Astrocyte of the cerebellum (primary cell): ENCODE measurements at regions not wholly inside any gene's neighbourhood (a gene's known extent, or its start where the extent isn't known, plus 50 kb on each side); places are given as distances from the start of the nearest gene placed in this dataset.

ENCODE experiments used
- DNase-seq: peaks from one replicate; pipeline ENCODE4 v3.0.0-alpha.2; 2011; ENCODE audit warnings: low read depth
- H3K4me3 ChIP-seq: 2 replicates; pipeline ENCODE4 v1.5.1; 2011; ENCODE audit warnings: mild to moderate bottlenecking, low read depth, low read length, moderate library complexity
- in situ Hi-C: cut with HindIII; loops from 2 replicates; pipeline ENCODE4 v1.10.0; 2017; ENCODE audit warnings: low sequenced_read_pairs
- TF ChIP-seq, protein P1 (sequence below): IDR thresholded peaks from 2 replicates; pipeline ENCODE4 v1.5.1; 2012; ENCODE audit warnings: low read length, low read depth, moderate library complexity, mild to moderate bottlenecking; ENCODE audit errors: missing control alignments

DNA sequence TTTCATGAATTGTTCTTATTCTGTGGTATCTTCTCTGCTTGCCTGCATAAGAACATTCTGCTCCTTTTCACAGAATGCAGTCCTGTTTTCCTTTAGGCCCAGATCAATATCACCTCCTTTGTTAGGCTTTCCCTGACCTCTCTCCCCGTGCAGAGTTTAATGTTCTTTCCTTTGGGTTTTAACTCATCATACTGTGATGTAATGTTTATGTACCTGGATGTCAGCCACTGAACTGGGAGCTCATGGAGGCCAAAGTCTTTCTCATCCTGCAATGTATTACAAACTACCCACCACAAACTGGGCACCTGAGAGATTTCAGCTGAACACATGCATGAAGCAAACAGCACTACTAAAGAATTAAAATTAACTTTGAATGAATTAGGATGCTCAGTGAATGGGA, 192.8 kb upstream of the RORA start:
- in situ Hi-C loops = no loop called here
- TF ChIP-seq, protein P1, sequence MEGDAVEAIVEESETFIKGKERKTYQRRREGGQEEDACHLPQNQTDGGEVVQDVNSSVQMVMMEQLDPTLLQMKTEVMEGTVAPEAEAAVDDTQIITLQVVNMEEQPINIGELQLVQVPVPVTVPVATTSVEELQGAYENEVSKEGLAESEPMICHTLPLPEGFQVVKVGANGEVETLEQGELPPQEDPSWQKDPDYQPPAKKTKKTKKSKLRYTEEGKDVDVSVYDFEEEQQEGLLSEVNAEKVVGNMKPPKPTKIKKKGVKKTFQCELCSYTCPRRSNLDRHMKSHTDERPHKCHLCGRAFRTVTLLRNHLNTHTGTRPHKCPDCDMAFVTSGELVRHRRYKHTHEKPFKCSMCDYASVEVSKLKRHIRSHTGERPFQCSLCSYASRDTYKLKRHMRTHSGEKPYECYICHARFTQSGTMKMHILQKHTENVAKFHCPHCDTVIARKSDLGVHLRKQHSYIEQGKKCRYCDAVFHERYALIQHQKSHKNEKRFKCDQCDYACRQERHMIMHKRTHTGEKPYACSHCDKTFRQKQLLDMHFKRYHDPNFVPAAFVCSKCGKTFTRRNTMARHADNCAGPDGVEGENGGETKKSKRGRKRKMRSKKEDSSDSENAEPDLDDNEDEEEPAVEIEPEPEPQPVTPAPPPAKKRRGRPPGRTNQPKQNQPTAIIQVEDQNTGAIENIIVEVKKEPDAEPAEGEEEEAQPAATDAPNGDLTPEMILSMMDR = no peak
- no peak overlapping the region for H3K4me3 ChIP-seq
- DNase-seq = no peak

DNA sequence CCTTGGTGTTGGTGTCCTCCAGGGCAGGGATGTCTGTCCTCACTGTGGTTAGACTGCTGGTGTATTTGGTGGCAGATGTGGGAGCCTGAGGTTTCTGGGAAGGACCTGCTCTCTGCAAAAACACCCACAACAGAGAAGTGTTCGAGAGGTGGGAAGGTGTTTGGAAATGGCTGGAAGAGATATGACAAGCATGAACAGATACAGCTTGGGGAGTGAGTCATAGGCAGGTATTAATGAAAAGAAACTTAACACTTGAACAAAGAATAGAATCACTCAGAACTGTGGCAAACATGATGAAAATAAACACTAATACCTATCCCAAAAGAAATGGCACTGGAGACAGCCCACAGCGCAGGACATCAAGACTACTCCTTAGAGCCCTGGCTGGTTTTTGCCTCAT, 192.4 kb upstream of the RORA start:
- in situ Hi-C loops = no loop called here
- H3K4me3 ChIP-seq = no peak overlapping the region
- TF ChIP-seq, protein P1 = no peak
- no peak for DNase-seq

DNA sequence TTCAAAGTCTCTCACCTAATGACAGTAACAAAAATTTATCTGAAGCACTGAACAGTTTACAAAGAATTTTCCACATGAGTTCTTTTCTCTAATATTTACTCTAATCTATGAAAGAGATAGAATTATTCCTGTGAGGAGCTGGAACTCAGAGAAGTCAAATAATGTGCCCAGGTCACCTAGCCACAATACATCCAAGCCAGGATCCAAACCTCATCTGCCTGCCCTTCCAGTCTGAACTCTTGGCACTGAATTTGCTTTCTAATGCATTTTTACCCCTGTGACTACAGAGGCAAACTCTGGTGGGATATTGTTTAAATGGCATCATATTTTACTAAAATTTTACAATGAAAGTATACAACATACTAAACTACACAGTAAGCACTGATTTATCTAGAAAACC, 191.4 kb upstream of the RORA start:
- no peak overlapping the region for H3K4me3 ChIP-seq
- DNase-seq = no peak
- TF ChIP-seq, protein P1 = no peak
- in situ Hi-C loops = no loop called here

DNA sequence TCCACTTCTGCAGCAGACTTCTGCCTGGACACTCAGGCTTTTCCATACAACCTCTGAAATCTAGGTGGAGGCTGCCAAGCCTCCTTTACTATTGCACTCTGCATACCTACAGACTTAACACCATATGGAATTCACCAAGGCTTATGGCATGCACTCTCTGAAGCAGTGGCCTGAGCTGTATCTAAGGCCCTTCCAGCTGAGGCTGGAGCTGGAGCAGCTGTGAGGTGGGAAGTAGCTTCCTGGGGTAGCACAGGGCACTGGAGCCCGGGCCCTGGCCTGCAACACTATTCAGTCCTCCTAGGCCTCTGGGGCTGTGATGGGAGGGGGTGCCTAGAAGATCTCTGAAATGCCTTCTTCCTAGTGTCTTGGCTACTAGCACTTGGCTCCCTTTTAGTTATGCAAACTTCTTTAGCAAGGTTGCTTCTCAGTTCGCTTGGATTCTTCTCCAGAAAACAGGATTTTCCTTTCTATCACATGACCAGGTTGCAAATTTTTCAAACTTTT, 186.6 kb upstream of the RORA start:
- DNase-seq = no peak
- TF ChIP-seq, protein P1 = no peak
- H3K4me3 ChIP-seq = no peak overlapping the region
- in situ Hi-C loops = no loop called here

DNA sequence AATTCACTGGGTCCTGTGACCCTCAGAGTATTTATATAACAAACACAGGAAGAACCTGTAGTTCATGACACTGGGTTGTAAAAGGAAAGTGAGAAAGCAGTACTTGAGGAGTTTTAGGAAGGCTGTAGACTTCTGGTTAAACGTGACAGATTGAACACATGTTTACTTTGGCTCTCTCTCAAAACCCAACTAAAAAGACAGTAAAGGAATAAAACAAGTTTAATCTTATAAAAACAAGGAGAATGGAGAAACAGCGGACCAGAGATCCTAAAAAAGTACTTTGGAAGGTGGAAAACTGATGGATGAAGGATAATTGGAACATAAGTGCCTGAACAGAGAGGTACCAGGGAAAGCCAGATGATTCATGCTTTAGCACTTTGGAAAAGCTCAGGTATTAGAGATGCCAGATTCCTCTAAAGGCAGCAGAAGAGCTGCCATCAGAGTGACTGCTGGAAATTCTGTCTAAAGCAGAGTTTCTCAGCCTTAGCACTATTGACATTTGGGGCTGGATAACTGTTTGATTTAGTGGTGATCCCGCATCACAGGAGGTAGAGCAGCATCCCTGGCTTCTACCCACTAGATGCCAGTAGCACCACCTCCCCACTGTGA, 182.9 kb upstream of the RORA start:
- TF ChIP-seq, protein P1 = no peak
- in situ Hi-C loops = no loop called here
- DNase-seq = no peak
- no peak overlapping the region for H3K4me3 ChIP-seq

DNA sequence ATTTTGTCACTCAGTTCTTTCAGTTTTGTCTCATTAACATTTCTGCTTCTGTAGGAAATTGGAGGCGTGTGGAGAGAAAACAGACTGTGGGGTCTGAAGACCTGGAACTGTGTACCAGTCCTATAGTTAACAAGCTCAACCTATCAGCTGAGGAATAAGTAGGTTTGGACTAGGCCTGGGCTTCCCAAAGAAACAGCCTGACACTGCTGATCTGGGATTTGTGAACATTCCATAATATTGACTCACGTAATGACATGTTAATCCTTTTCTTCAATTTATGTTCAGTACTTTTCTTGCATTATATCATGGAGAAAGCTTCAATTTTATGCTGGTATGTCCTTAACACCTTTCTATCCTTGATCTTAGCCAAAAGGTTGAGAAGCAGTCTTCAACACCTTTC, 181.6 kb upstream of the RORA start:
- no peak for DNase-seq
- TF ChIP-seq, protein P1 = no peak
- H3K4me3 ChIP-seq = no peak overlapping the region
- in situ Hi-C loops = no loop called here
